Adrenal gland (tissue), 5 donors: ENCODE measurements at regions not wholly inside any gene's neighbourhood (a gene's known extent, or its start where the extent isn't known, plus 50 kb on each side); places are given as distances from the start of the nearest gene placed in this dataset.

Source experiments
- CTCF ChIP-seq, 6 experiments: fragments of 450-650 bp in 4 of 6; fragments of 200-600 bp in 2 of 6; sonication (generic) in 1 of 6; IDR thresholded peaks; 1 replicate in 5 of 6; 2 replicates in 1 of 6; pipeline versions ENCODE4 v1.5.1 to v1.8.0; 2016 to 2021; ENCODE audit warnings: antibody characterized with exemption in 6 of 6, mild to moderate bottlenecking in 2 of 6, moderate library complexity in 1 of 6
- POLR2A ChIP-seq, 2 donors: fragments of 450-650 bp; IDR thresholded peaks; one replicate each; pipeline ENCODE4 v1.6.1; 2017; ENCODE audit warnings: antibody characterized with exemption in 2 of 2, mild to moderate bottlenecking in 2 of 2, moderate library complexity in 1 of 2
- donor health status: DM: no; HTN: no; CAD: no.

- TF ChIP-seq CTCF (IDR thresholded peaks at IDR 0.05) (no peak), POLR2A (IDR thresholded peaks at IDR 0.05) (no peak)
Measured at GRCh38 chr13:97710797-97711196, 242.7 kb upstream of the IPO5 start.
